Common myeloid progenitor, CD34-positive (primary cell): ENCODE measurements at regions not wholly inside any gene's neighbourhood (a gene's known extent, or its start where the extent isn't known, plus 50 kb on each side); places are given as distances from the start of the nearest gene placed in this dataset.

Experiments used
- CTCF ChIA-PET: fragments of 350-600 bp; sonication (Branson Sonifier 250); formaldehyde crosslinking; loops from one replicate; lab custom pipeline; 2021; ENCODE audit warnings: antibody characterized with exemption; lab: Charles Lee
- POLR2A ChIA-PET: fragments of 350-600 bp; sonication (Branson Sonifier 250); formaldehyde crosslinking; loops from one replicate; lab custom pipeline; 2021; ENCODE audit warnings: antibody characterized with exemption; lab: Charles Lee
- DNase-seq, 3 donors: peaks; one replicate each; pipeline versions ENCODE4 v3.0.0 to v3.0.0-alpha.2; 2013
- H3K27ac ChIP-seq, 2 experiments: 1 replicate in 1 of 2; 2 replicates in 1 of 2; pipeline ENCODE4 v1.7.0; 2013; ENCODE audit warnings: inconsistent platforms in 2 of 2, low read length in 2 of 2, mild to moderate bottlenecking in 2 of 2, low read depth in 1 of 2, moderate library complexity in 1 of 2; ENCODE audit not compliant: severe bottlenecking in 2 of 2, insufficient read depth in 1 of 2, poor library complexity in 1 of 2
- H3K27me3 ChIP-seq, 5 experiments: replicated peaks in 2 of 5; 1 replicate in 3 of 5; 2 replicates in 2 of 5; pipeline versions ENCODE4 v1.6.1 to v1.7.0; 2013; ENCODE audit warnings: low read length in 4 of 5, mild to moderate bottlenecking in 2 of 5, moderate library complexity in 2 of 5, inconsistent platforms in 1 of 5; ENCODE audit not compliant: insufficient read depth in 5 of 5, control insufficient read depth in 4 of 5
- H3K36me3 ChIP-seq, 4 experiments: 1 replicate in 2 of 4; 2 replicates in 2 of 4; pipeline versions ENCODE4 v1.6.1 to v1.7.0; 2013; ENCODE audit warnings: low read length in 3 of 4, control low read depth in 1 of 4, mild to moderate bottlenecking in 1 of 4; ENCODE audit not compliant: control insufficient read depth in 4 of 4, insufficient read depth in 4 of 4
- H3K4me1 ChIP-seq, 4 experiments: 1 replicate in 3 of 4; 2 replicates in 1 of 4; pipeline versions ENCODE4 v1.6.1 to v1.7.1; 2013; ENCODE audit warnings: low read length in 3 of 4, mild to moderate bottlenecking in 3 of 4, control low read depth in 1 of 4, inconsistent platforms in 1 of 4, moderate library complexity in 1 of 4; ENCODE audit not compliant: control insufficient read depth in 4 of 4, insufficient read depth in 4 of 4; ENCODE audit errors: control extremely low read depth in 1 of 4
- H3K4me3 ChIP-seq, 7 experiments: 1 replicate in 4 of 7; 2 replicates in 3 of 7; pipeline versions ENCODE4 v1.5.1 to v1.7.0; 2013; ENCODE audit warnings: mild to moderate bottlenecking in 7 of 7, low read length in 6 of 7, moderate library complexity in 6 of 7, inconsistent platforms in 2 of 7, low read depth in 2 of 7, control low read depth in 1 of 7; ENCODE audit not compliant: insufficient read depth in 4 of 7, control insufficient read depth in 1 of 7; ENCODE audit errors: extremely low read depth in 1 of 7
- H3K9me3 ChIP-seq, 5 experiments: 1 replicate in 4 of 5; 2 replicates in 1 of 5; pipeline versions ENCODE4 v1.6.1 to v1.7.1; 2013; ENCODE audit warnings: low read length in 4 of 5, mild to moderate bottlenecking in 2 of 5, inconsistent platforms in 1 of 5, low read depth in 1 of 5, moderate library complexity in 1 of 5; ENCODE audit not compliant: control insufficient read depth in 4 of 5, insufficient read depth in 2 of 5; ENCODE audit errors: control extremely low read depth in 1 of 5
- WGBS: methylation state at CpG from one replicate; pipeline ENCODE4 v1.1.5; 2013; ENCODE audit not compliant: insufficient coverage; 5-methylcytosine and 5-hydroxymethylcytosine counted together

DNA sequence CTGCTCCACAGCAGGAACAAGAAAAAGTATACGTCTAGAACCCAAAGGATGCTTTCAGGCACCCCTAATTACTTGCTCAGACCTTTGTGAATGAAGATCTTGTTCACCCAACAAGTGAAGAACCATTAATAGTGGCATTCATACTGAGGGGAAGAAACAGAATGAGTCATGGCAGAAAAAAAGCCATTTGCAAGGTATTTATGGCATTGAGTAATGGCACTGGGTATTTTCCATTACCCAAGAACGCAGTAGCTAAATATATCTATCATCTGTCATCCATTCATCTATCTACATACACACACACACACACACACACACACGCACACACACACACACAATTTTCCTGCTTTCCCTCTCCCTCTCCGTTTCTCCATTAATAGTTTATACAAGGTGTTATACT is 56.4 kb upstream of the XIRP2 start:
- Histone ChIP-seq H3K27me3 (no peaks in the 10 kb centered on the region), H3K36me3 (no peaks in the 10 kb centered on the region), H3K4me3 (no peak overlapping the region), H3K27ac (no peak overlapping the region), H3K9me3 (no peaks in the 10 kb centered on the region), H3K4me1 (no peaks in the 10 kb centered on the region)
- DNase-seq: no peak
- ChIA-PET CTCF (no interaction called here), POLR2A (no interaction called here)
- WGBS: 100% methylated on average over 2 of the region's 4 CpGs

DNA sequence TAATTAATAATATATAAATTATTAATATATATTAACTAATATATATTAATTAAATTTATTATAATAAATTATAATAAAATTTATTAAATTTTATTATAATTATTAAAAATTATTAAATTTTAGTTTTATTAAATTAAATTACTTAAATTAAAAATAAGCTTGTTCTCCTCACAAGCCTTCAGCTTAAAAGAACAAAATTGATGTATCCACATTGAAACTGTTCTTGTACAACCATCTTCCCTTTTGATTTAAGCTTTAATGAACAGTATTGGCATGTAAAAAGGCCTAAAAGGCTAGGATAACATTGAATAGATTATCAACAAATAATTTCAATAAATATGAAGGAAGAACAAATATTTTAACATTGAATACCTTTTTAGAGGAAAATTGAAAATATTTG is 62.4 kb upstream of the XIRP2 start:
- H3K4me1 ChIP-seq: no peaks in the 10 kb centered on the region
- ChIA-PET CTCF (no interaction called here), POLR2A (no interaction called here)
- no peak overlapping the region for H3K4me3 ChIP-seq
- no peaks in the 10 kb centered on the region for H3K27me3 ChIP-seq
- no peak overlapping the region for H3K27ac ChIP-seq
- no peaks in the 10 kb centered on the region for H3K36me3 ChIP-seq
- DNase-seq: no peak
- H3K9me3 ChIP-seq: no peaks in the 10 kb centered on the region

DNA sequence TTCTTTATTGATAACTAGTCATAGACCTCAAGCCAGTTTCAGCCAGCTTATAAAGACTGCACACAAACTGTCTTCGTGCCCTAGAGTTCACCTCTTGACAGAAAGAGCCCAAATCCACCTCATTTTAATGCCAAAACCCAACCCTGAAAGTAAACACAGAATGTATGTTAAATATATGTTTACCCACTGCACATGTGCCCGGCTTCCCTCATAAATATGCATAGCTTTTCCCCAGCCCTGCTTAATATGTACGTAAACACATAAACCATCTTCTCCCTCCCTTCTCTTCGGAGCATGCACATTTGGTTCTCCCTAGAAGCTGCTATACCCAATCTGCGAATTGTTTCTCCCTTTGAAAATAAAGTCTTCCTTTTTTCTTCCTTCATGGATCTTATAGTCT is 73.9 kb upstream of the XIRP2 start:
- H3K27ac ChIP-seq: no peak overlapping the region
- H3K27me3 ChIP-seq: no peaks in the 10 kb centered on the region
- WGBS: 100% methylated on average over 2 of the region's 5 CpGs
- no peaks in the 10 kb centered on the region for H3K4me1 ChIP-seq
- H3K4me3 ChIP-seq: no peak overlapping the region
- ChIA-PET POLR2A (no interaction called here), CTCF (interaction anchor here (1.4 kb wide), 1 partner anchor 10 kb away, joined by 4 read pairs; no protein-coding TSS in a partner anchor)
- DNase-seq: no peak
- H3K9me3 ChIP-seq: no peaks in the 10 kb centered on the region
- H3K36me3 ChIP-seq: no peaks in the 10 kb centered on the region

DNA sequence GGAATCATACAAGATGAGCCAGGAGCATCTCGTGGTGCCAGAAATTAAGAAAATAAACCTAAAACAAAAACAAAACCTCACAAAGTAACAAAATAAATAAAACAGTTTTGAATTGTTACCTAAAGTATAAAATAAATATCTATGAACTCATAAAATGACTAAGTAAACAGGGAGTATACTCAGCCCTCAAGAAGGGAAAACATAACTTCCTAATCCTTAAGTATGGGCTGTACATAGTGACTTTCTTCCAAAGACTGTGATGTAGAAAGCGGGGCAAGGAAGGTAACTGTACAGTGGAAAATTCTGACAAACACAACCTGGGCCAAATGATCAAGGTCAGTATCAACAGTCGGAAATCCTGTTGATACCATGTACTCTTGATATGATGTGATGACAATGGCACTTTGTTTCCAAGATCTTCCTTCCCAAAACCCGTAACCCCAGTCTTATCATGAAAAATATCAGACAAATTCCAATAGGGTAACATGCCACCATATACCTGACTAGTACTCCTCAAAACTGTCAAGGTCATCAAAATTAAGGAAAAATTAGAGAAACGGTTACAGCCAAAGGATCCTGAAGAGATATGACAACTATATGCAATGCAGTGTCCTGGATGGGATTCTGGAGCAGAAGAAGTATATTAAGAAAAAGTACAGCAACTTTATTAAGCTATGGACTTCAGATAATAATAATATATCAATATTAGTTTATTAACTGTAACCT is 76.0 kb upstream of the XIRP2 start:
- Histone ChIP-seq H3K4me3 (no peak overlapping the region), H3K4me1 (no peaks in the 10 kb centered on the region), H3K27ac (no peak overlapping the region), H3K9me3 (no peaks in the 10 kb centered on the region), H3K27me3 (no peaks in the 10 kb centered on the region), H3K36me3 (no peaks in the 10 kb centered on the region)
- WGBS: 80% methylated on average over 1 of the region's 5 CpGs
- DNase-seq: no peak
- POLR2A ChIA-PET: no interaction called here
- CTCF ChIA-PET: no interaction called here

DNA sequence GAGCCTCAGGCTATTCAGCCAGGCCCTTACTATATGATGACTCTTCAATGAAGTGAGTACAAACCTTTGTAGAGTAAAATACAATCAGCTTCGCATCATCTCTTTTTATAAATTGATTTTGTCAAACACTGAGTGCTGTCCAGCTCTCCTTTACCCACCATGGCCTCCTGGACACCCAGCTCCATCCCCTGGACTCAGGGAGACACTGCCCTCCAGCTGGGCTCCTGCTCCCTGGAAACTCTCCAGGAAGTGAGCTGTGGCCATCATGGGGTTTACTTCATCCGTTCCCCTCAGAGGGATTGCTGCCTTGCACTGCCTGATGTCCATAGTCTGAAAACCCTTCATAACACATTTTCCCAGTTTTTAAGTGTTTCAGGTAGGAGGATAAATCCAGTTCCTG is 82.5 kb upstream of the XIRP2 start:
- Histone ChIP-seq H3K27me3 (no peaks in the 10 kb centered on the region), H3K4me1 (peaks cover 5 to 19% (median 11%) of the 10 kb centered on the region in 4 experiments), H3K9me3 (peaks cover 0 to 2% (median 0%) of the 10 kb centered on the region in 5 experiments), H3K4me3 (no peak overlapping the region), H3K27ac (no peak overlapping the region), H3K36me3 (no peaks in the 10 kb centered on the region)
- ChIA-PET CTCF (no interaction called here), POLR2A (no interaction called here)
- DNase-seq: no peak
- WGBS: 100% methylated on average over 2 of the region's 2 CpGs

DNA sequence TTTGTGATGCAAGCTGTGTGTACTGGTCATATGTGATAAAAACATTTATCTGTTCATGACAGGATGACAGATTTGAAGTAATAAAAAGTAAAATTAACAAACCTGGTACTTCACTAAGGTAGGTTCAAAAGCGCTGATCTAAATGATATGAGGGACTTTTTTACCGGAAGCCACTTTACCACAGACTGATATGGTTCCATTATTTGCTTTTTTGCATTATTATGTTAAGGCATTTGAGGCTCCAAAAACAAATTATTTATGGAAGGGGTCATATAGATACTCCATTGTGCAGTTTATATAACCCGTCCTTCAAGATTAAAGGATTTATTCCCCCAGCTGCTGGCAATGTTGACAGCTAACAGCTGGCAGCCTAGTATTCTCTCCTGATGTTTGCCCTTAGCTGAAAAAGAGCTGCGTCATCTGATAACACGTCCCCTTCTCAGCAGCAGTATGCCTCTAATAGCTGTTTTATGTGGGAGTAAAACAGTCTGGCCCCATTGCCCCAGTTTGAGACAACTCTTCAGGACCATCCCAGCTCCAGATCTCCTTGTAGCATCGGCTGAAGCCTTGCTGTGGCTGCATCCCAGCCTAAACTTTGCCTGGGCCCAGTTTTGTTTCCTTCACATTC is 84.8 kb upstream of the XIRP2 start:
- Histone ChIP-seq H3K9me3 (peaks cover 0 to 2% (median 0%) of the 10 kb centered on the region in 5 experiments), H3K27ac (peak overlapping the region in 1 of 2 experiments; percentile 9), H3K4me1 (peaks cover 5 to 19% (median 11%) of the 10 kb centered on the region in 4 experiments), H3K36me3 (no peaks in the 10 kb centered on the region), H3K27me3 (no peaks in the 10 kb centered on the region), H3K4me3 (peak overlapping the region in 1 of 7 experiments; percentile 2)
- peak; percentile 22 to 83 (median 71) for DNase-seq
- ChIA-PET POLR2A (no interaction called here), CTCF (interaction anchor here (1.3 kb wide), 1 partner anchor 10 kb away, joined by 4 read pairs; no protein-coding TSS in a partner anchor)
- 3% methylated on average over 5 of the region's 6 CpGs for WGBS

DNA sequence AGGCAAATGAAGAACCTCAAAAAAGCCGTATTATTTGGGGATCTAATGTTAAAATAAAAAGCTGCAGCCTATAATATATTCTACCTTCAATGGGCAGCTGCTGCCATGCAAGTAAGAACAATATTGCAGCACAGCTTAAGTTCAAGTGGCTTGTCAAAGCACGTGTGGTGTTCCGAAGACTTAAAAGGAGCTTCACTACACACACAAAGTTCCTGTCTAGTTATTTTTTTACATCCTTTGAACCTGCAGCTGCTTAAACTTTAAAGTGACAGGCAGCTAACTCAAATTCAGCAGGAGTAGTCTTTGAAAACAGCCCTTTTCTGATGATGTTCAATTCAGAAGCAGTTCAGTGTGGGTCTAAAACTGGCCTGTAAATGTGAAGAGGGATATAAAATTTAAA is 85.8 kb upstream of the XIRP2 start:
- DNase-seq: peak in 1 of 3 donors; percentile 19
- H3K27me3 ChIP-seq: no peaks in the 10 kb centered on the region
- H3K4me1 ChIP-seq: peaks cover 5 to 19% (median 11%) of the 10 kb centered on the region in 4 experiments
- CTCF ChIA-PET: interaction anchor here (0.9 kb wide), 1 partner anchor 100 kb away, joined by 3 read pairs; no protein-coding TSS in a partner anchor
- peaks cover 0 to 2% (median 0%) of the 10 kb centered on the region in 5 experiments for H3K9me3 ChIP-seq
- POLR2A ChIA-PET: no interaction called here
- 20% methylated on average over 1 of the region's 3 CpGs for WGBS
- H3K4me3 ChIP-seq: no peak overlapping the region
- no peak overlapping the region for H3K27ac ChIP-seq
- H3K36me3 ChIP-seq: no peaks in the 10 kb centered on the region
